Mucosa of descending colon (tissue), 3 donors: ENCODE measurements at regions not wholly inside any gene's neighbourhood (a gene's known extent, or its start where the extent isn't known, plus 50 kb on each side); places are given as distances from the start of the nearest gene placed in this dataset.

Source experiments
- ATAC-seq: fragments of 200-7000 bp; cut with Tn5 transposase; one replicate; pipeline ENCODE4 v1.9.1; 2020; ENCODE audit warnings: mild to moderate bottlenecking, moderate library complexity
- DNase-seq, 3 donors: peaks; one replicate each; pipeline ENCODE4 v3.0.0-alpha.2; 2020
- H3K36me3 ChIP-seq: fragments of 200-600 bp; one replicate; pipeline ENCODE4 v1.8.0; 2021; ENCODE audit warnings: low read depth, mild to moderate bottlenecking
- H3K4me1 ChIP-seq: fragments of 200-600 bp; one replicate; pipeline ENCODE4 v1.8.0; 2021; ENCODE audit warnings: low read depth, mild to moderate bottlenecking
- H3K4me3 ChIP-seq: fragments of 200-600 bp; one replicate; pipeline ENCODE4 v1.8.0; 2021; ENCODE audit warnings: mild to moderate bottlenecking
- H3K9me3 ChIP-seq: fragments of 200-600 bp; one replicate; pipeline ENCODE4 v1.8.0; 2021; ENCODE audit warnings: mild to moderate bottlenecking
- CTCF ChIP-seq: fragments of 200-600 bp; IDR thresholded peaks from one replicate; pipeline ENCODE4 v1.8.0; 2022; ENCODE audit warnings: antibody characterized with exemption, mild to moderate bottlenecking
- intact Hi-C, 2 donors: fragments of 100-400 bp; cut with DNase I in 1 of 2; cut with micrococcal nuclease in 1 of 2; formaldehyde crosslinking; loops; one replicate each; pipeline versions ENCODE4 v1.11.0 to v1.11.1; 2022; cut with DNase I, micrococcal nuclease
- donor health status: DM: no; HTN: no; CAD: no; lungs with moderate emphysema.
- donor health status: DM: no; HTN: no; CAD: no.
- donor health status: DM: no; HTN: yes; CAD: no.

DNA sequence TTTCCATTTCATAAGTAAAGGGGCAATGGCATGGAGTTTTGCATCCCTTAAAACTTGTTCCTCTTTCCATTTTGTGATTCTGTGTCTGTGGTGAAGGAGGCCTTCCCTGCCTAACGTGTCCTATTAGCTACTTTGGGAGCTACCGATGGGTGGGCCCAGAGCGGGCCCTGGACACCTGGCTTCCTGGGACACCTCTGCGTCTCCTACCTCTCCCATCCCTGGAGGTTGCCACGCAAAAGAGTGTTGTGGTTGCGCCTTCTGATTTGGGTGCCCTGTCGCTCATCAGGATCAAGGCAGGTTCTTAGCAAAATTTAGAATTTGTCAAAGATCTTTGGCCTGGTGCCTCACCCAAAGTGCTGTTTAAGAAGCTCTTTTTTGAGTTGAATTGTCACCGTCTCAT is 116.4 kb upstream of the CACNA1E start:
- intact Hi-C loops = no loop called here
- no peak for TF ChIP-seq CTCF
- Histone ChIP-seq H3K36me3 (no peaks in the 10 kb centered on the region), H3K4me1 (no peaks in the 10 kb centered on the region), H3K4me3 (no peak overlapping the region), H3K9me3 (no peaks in the 10 kb centered on the region)
- no peak for ATAC-seq
- DNase-seq = no peak

DNA sequence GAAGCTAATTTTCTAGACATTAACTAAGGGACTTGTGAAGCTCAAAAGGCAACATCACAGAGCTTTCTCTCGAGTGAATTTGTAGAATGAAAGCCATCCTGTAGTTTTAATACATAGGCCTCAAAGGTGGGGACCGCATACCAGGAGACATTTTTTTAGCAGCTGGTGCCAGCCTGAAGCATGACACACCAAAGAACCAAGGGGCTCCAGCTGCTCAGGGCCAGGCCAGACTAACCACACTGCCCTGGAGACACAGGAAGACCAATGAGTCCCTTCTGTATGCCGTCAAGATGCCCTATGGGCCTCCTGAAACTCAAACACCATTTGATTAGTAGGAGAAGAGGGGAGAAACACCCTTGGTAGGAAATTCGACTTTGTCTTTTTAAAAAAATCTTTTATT is 113.9 kb upstream of the CACNA1E start:
- ATAC-seq = no peak
- Histone ChIP-seq H3K4me3 (no peak overlapping the region), H3K36me3 (no peaks in the 10 kb centered on the region), H3K9me3 (no peaks in the 10 kb centered on the region), H3K4me1 (no peaks in the 10 kb centered on the region)
- no peak for DNase-seq
- intact Hi-C loops = no loop called here
- TF ChIP-seq CTCF = no peak

DNA sequence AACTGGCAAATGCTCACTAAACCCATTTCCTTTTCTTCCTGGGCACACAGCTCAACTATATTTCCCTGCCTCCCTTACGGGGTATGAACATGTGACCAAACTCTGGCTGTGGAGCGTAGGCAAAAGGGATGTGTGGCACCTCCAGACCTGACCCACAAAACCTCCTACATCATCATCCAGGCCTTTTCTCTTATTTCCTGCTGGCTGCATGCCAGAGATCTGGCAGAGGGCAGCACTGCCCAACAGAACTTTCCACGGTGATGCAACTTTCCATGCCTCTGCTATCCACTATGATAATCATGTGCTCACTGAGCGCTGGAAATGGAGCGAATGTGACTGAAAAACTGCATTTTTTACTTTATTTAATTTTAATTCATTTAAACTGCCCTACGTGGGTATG is 99.6 kb upstream of the CACNA1E start:
- intact Hi-C loops = no loop called here
- no peak overlapping the region for H3K4me3 ChIP-seq
- H3K9me3 ChIP-seq = no peaks in the 10 kb centered on the region
- H3K4me1 ChIP-seq = no peaks in the 10 kb centered on the region
- no peak for TF ChIP-seq CTCF
- ATAC-seq (no peak), DNase-seq (no peak)
- H3K36me3 ChIP-seq = no peaks in the 10 kb centered on the region

- H3K36me3 ChIP-seq = no peaks in the 10 kb centered on the region
- H3K4me1 ChIP-seq = no peaks in the 10 kb centered on the region
- no peak overlapping the region for H3K4me3 ChIP-seq
- no peak for TF ChIP-seq CTCF
- intact Hi-C loops = no loop called here
- no peak for DNase-seq
- ATAC-seq = no peak
- H3K9me3 ChIP-seq = no peaks in the 10 kb centered on the region
Observed at GRCh38 chr1:181386340-181386739, 97.0 kb upstream of the CACNA1E start.

DNA sequence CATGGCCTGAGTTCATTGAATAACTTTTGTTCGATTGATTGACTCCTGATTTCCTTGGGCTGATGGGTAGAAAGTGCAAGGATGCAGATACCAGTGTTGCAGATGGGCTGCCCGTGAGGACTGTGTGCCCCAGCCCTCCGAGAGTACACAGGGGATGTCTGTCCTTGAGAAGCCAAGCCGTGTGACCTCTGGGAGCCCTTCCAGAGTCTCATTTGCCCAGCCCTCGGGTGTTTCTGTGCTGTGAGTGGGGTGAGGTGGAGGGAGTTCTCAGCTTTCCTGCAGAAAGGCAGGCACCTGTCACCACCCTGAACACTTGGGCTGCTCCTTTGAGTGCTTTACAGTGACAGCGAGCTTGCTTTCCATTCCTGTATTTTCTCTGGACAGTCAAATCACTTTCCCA is 96.4 kb upstream of the CACNA1E start:
- H3K9me3 ChIP-seq = no peaks in the 10 kb centered on the region
- intact Hi-C loops = no loop called here
- ATAC-seq = no peak
- no peaks in the 10 kb centered on the region for H3K4me1 ChIP-seq
- no peaks in the 10 kb centered on the region for H3K36me3 ChIP-seq
- no peak for DNase-seq
- H3K4me3 ChIP-seq = no peak overlapping the region
- TF ChIP-seq CTCF = no peak

DNA sequence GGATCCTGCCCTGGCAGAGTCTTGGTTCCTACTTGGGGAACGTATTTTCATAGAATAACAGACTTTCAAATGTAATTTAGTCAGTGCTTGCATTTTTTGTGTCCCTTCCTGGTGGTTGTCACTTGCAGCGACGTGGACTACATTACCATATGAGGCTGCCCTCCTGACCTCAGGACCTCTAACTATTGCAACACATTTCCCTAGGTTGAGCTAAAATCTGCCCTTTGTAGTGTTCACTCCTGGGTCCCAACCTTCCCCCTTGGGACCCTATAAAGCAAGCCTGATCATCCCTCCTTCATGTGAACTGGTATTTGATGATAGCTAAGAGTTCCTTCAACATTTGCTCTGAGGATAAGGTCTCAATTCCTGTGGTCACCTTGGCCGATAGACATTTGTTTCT is 95.6 kb upstream of the CACNA1E start:
- Histone ChIP-seq H3K36me3 (no peaks in the 10 kb centered on the region), H3K4me1 (no peaks in the 10 kb centered on the region), H3K9me3 (no peaks in the 10 kb centered on the region), H3K4me3 (no peak overlapping the region)
- TF ChIP-seq CTCF = no peak
- no peak for ATAC-seq
- intact Hi-C loops = no loop called here
- DNase-seq = no peak
